Right atrium auricular region (tissue), 2 donors: ENCODE measurements at regions not wholly inside any gene's neighbourhood (a gene's known extent, or its start where the extent isn't known, plus 50 kb on each side); places are given as distances from the start of the nearest gene placed in this dataset.

ENCODE experiments used
- DNase-seq: peaks from one replicate; pipeline ENCODE4 v3.0.0-alpha.2; 2019; ENCODE audit warnings: low spot score
- H3K27ac ChIP-seq, 2 donors: fragments of 200-600 bp; sonication (generic); 1 replicate in 1 of 2; 2 replicates in 1 of 2; pipeline ENCODE4 v1.5.1; 2016 to 2019
- H3K27me3 ChIP-seq, 2 donors: fragments of 200-600 bp; sonication (generic); one replicate each; pipeline versions ENCODE4 v1.5.1 to v1.6.0; 2017 to 2019
- H3K36me3 ChIP-seq: fragments of 200-600 bp; sonication (generic); one replicate; pipeline ENCODE4 v1.5.1; 2016
- H3K4me1 ChIP-seq, 2 donors: fragments of 200-600 bp; sonication (generic); one replicate each; pipeline versions ENCODE4 v1.5.1 to v1.6.0; 2017 to 2019
- H3K4me3 ChIP-seq, 2 donors: fragments of 200-600 bp; sonication (generic); 1 replicate in 1 of 2; 2 replicates in 1 of 2; pipeline ENCODE4 v1.5.1; 2017 to 2019; ENCODE audit warnings: mild to moderate bottlenecking in 1 of 2, moderate library complexity in 1 of 2
- H3K9me3 ChIP-seq, 2 donors: fragments of 200-600 bp; sonication (generic); one replicate each; pipeline ENCODE4 v1.5.1; 2019
- CTCF ChIP-seq, 2 donors: fragments of 200-600 bp; sonication (generic); IDR thresholded peaks; one replicate each; pipeline ENCODE4 v1.5.1; 2019; ENCODE audit warnings: antibody characterized with exemption in 2 of 2

GRCh38 chr6:104143757-104144156 is 716.0 kb downstream of the HACE1 start:
- no peaks in the 10 kb centered on the region for H3K4me1 ChIP-seq
- no peak for TF ChIP-seq CTCF (IDR thresholded peaks at IDR 0.05)
- no peak overlapping the region for H3K4me3 ChIP-seq
- no peaks in the 10 kb centered on the region for H3K9me3 ChIP-seq
- H3K27ac ChIP-seq: no peak overlapping the region
- H3K27me3 ChIP-seq: no peaks in the 10 kb centered on the region
- H3K36me3 ChIP-seq: no peaks in the 10 kb centered on the region
- DNase-seq: no peak

- no peaks in the 10 kb centered on the region for H3K27me3 ChIP-seq
- H3K4me1 ChIP-seq: no peaks in the 10 kb centered on the region
- H3K27ac ChIP-seq: no peak overlapping the region
- no peak overlapping the region for H3K4me3 ChIP-seq
- H3K9me3 ChIP-seq: no peaks in the 10 kb centered on the region
- no peaks in the 10 kb centered on the region for H3K36me3 ChIP-seq
- no peak for TF ChIP-seq CTCF (IDR thresholded peaks at IDR 0.05)
- no peak for DNase-seq
Measured at GRCh38 chr6:104134876-104135275, 724.8 kb downstream of the HACE1 start.

- no peaks in the 10 kb centered on the region for H3K9me3 ChIP-seq
- DNase-seq: no peak
- H3K4me3 ChIP-seq: no peak overlapping the region
- no peak overlapping the region for H3K27ac ChIP-seq
- H3K36me3 ChIP-seq: no peaks in the 10 kb centered on the region
- no peaks in the 10 kb centered on the region for H3K27me3 ChIP-seq
- H3K4me1 ChIP-seq: no peaks in the 10 kb centered on the region
- no peak for TF ChIP-seq CTCF (IDR thresholded peaks at IDR 0.05)
Measured at GRCh38 chr6:104130343-104130742, 729.4 kb downstream of the HACE1 start.

GRCh38 chr6:104126315-104127005 is 733.3 kb downstream of the HACE1 start:
- no peaks in the 10 kb centered on the region for H3K27me3 ChIP-seq
- H3K36me3 ChIP-seq: no peaks in the 10 kb centered on the region
- H3K4me1 ChIP-seq: no peaks in the 10 kb centered on the region
- H3K27ac ChIP-seq: no peak overlapping the region
- no peak for TF ChIP-seq CTCF (IDR thresholded peaks at IDR 0.05)
- DNase-seq: no peak
- no peaks in the 10 kb centered on the region for H3K9me3 ChIP-seq
- no peak overlapping the region for H3K4me3 ChIP-seq

- Histone ChIP-seq H3K27ac (no peak overlapping the region), H3K9me3 (no peaks in the 10 kb centered on the region), H3K4me3 (no peak overlapping the region), H3K36me3 (no peaks in the 10 kb centered on the region), H3K4me1 (no peaks in the 10 kb centered on the region), H3K27me3 (no peaks in the 10 kb centered on the region)
- no peak for TF ChIP-seq CTCF (IDR thresholded peaks at IDR 0.05)
- no peak for DNase-seq
Measured at GRCh38 chr6:104123227-104123626, 736.5 kb downstream of the HACE1 start.

- no peak for TF ChIP-seq CTCF (IDR thresholded peaks at IDR 0.05)
- Histone ChIP-seq H3K9me3 (no peaks in the 10 kb centered on the region), H3K27me3 (no peaks in the 10 kb centered on the region), H3K4me1 (no peaks in the 10 kb centered on the region), H3K27ac (no peak overlapping the region), H3K4me3 (no peak overlapping the region), H3K36me3 (no peaks in the 10 kb centered on the region)
- no peak for DNase-seq
Measured at GRCh38 chr6:104118274-104118673, 741.4 kb downstream of the HACE1 start.
